ENCODE measurements at regions not wholly inside any gene's neighbourhood (a gene's known extent, or its start where the extent isn't known, plus 50 kb on each side); places are given as distances from the start of the nearest gene placed in this dataset.

DNA sequence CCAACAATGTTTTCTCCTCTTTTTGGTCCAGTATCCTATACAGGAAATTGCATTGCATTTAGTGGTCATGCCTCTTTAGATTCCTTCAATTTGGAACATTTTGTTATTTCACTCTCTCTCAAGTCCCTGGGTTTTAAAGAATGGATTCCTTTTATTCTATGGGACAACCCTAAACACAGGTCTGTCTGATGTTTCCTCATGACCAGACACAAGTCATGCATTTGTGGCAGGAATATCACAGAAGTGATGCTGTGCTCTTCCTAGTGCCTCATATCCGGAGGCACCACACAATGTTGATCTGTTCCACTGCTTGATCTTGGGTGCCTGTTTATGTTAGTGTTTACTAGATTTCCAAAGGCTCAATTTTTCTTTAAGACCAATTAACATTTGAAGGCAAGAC lies 69.7 kb upstream of the H2AZ1 start:
- no peak overlapping the region for H3K4me3 ChIP-seq (ENCODE audit: low read depth, low read length, poor library complexity, severe bottlenecking)
- no TSS peak for BruUV-seq (replicated peaks)
- no peak for TF ChIP-seq EZH2phosphoT487 (IDR thresholded peaks at IDR 0.05; ENCODE audit: borderline replicate concordance, low read depth, low read length)
- TF ChIP-seq, protein P1, sequence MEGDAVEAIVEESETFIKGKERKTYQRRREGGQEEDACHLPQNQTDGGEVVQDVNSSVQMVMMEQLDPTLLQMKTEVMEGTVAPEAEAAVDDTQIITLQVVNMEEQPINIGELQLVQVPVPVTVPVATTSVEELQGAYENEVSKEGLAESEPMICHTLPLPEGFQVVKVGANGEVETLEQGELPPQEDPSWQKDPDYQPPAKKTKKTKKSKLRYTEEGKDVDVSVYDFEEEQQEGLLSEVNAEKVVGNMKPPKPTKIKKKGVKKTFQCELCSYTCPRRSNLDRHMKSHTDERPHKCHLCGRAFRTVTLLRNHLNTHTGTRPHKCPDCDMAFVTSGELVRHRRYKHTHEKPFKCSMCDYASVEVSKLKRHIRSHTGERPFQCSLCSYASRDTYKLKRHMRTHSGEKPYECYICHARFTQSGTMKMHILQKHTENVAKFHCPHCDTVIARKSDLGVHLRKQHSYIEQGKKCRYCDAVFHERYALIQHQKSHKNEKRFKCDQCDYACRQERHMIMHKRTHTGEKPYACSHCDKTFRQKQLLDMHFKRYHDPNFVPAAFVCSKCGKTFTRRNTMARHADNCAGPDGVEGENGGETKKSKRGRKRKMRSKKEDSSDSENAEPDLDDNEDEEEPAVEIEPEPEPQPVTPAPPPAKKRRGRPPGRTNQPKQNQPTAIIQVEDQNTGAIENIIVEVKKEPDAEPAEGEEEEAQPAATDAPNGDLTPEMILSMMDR (conservative IDR thresholded peaks at IDR 0.05; ENCODE audit: low read length): no peak
- no peak overlapping the region for H3K4me2 ChIP-seq (ENCODE audit: low read length)
- H4K20me1 ChIP-seq (ENCODE audit: insufficient read depth, low read length): no peaks in the 10 kb centered on the region
- intact Hi-C loops (cut with micrococcal nuclease; ENCODE audit: unreplicated experiment): no loop called here
- H3K9me2 ChIP-seq (ENCODE audit: insufficient read depth, low read length): no peaks in the 10 kb centered on the region
- H3K4me1 ChIP-seq (ENCODE audit: insufficient read depth, low read length, poor library complexity, severe bottlenecking): no peaks in the 10 kb centered on the region
- ChIA-PET CTCF (ENCODE audit: unreplicated experiment) (no interaction called here), POLR2A (no interaction called here)
- H2AFZ ChIP-seq (ENCODE audit: low read length): no peak overlapping the region
- no peaks in the 10 kb centered on the region for H3K9me3 ChIP-seq (ENCODE audit: low read length)
- no peaks in the 10 kb centered on the region for H3K36me3 ChIP-seq (ENCODE audit: insufficient read depth, low read length)
- no peak for DNase-seq (ENCODE audit: low spot score)
- no peak overlapping the region for H3K27ac ChIP-seq (ENCODE audit: low read depth, low read length, poor library complexity, severe bottlenecking)
- no peaks in the 10 kb centered on the region for H3K79me2 ChIP-seq (ENCODE audit: insufficient read depth, low read depth, low read length)

DNA sequence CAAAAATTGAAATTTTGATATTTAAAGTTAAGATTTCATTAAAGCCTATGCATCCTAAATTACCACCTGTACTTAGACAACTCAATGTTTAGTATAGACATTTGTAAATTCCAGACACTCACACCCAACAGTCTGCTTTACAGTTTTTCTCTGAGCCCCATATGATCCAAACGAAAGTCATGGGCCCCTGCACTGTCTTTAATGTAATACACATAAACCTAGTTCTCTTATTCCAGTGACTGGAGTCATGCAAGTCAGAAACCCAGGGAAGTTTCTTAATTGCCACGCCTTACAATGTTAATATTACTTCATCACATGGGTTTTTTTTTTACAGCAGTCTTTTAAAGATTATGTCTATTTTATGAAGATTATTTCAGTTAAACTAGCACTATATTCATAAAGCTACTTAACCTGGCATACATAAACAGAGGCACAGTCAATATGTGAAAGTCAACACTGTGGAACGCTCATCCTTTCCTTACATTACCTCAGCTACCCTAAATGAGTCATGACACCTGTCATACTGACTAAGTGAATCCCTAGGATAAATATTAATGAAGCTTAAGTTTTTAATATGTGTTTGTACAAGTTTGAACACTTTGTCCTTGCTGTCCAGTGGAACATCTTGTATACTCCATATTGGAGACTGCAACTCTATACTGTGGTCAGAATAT lies 67.7 kb upstream of the H2AZ1 start:
- intact Hi-C loops (cut with micrococcal nuclease; ENCODE audit: unreplicated experiment): no loop called here
- DNase-seq (ENCODE audit: low spot score): no peak
- Histone ChIP-seq H2AFZ (ENCODE audit: low read length) (no peak overlapping the region), H3K4me2 (ENCODE audit: low read length) (no peak overlapping the region), H3K4me1 (ENCODE audit: insufficient read depth, low read length, poor library complexity, severe bottlenecking) (no peaks in the 10 kb centered on the region), H3K4me3 (ENCODE audit: low read depth, low read length, poor library complexity, severe bottlenecking) (no peak overlapping the region), H3K79me2 (ENCODE audit: insufficient read depth, low read depth, low read length) (no peaks in the 10 kb centered on the region), H3K9me2 (ENCODE audit: insufficient read depth, low read length) (no peaks in the 10 kb centered on the region), H3K9me3 (ENCODE audit: low read length) (no peaks in the 10 kb centered on the region), H4K20me1 (ENCODE audit: insufficient read depth, low read length) (no peaks in the 10 kb centered on the region), H3K27ac (ENCODE audit: low read depth, low read length, poor library complexity, severe bottlenecking) (no peak overlapping the region), H3K36me3 (ENCODE audit: insufficient read depth, low read length) (no peaks in the 10 kb centered on the region)
- POLR2A ChIA-PET: interaction anchor here (0.6 to 1.8 kb wide), 3 partner anchors 20 to 909 kb away, joined by 3 to 6 read pairs (median 4); no protein-coding TSS in a partner anchor
- BruUV-seq (replicated peaks): no TSS peak
- CTCF ChIA-PET (ENCODE audit: unreplicated experiment): no interaction called here
- TF ChIP-seq, protein P1 (conservative IDR thresholded peaks at IDR 0.05; ENCODE audit: low read length): no peak
- no peak for TF ChIP-seq EZH2phosphoT487 (IDR thresholded peaks at IDR 0.05; ENCODE audit: borderline replicate concordance, low read depth, low read length)

DNA sequence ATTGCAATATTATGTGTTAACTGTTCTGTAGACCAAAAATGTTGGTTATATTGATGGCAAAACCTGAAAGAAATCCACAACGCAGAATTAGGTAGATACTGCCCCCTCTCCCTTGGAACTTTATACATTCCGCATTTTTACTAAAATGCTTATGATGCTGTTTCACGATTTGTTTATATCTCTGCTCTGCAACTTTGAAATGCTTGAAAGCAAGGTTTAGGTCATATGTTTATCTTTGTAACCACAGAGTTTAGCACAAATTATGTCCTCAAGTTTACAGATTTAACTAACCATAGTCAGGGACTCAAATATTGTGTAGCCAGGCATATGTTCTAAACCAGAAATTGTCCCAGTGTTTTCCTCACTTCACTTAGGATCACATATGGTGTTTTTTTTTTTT lies 66.1 kb upstream of the H2AZ1 start:
- Histone ChIP-seq H3K4me2 (ENCODE audit: low read length) (no peak overlapping the region), H3K9me3 (ENCODE audit: low read length) (no peaks in the 10 kb centered on the region), H3K9me2 (ENCODE audit: insufficient read depth, low read length) (no peaks in the 10 kb centered on the region), H2AFZ (ENCODE audit: low read length) (no peak overlapping the region), H3K36me3 (ENCODE audit: insufficient read depth, low read length) (no peaks in the 10 kb centered on the region), H4K20me1 (ENCODE audit: insufficient read depth, low read length) (no peaks in the 10 kb centered on the region), H3K79me2 (ENCODE audit: insufficient read depth, low read depth, low read length) (no peaks in the 10 kb centered on the region), H3K4me1 (ENCODE audit: insufficient read depth, low read length, poor library complexity, severe bottlenecking) (no peaks in the 10 kb centered on the region), H3K4me3 (ENCODE audit: low read depth, low read length, poor library complexity, severe bottlenecking) (no peak overlapping the region), H3K27ac (ENCODE audit: low read depth, low read length, poor library complexity, severe bottlenecking) (no peak overlapping the region)
- POLR2A ChIA-PET: no interaction called here
- intact Hi-C loops (cut with micrococcal nuclease; ENCODE audit: unreplicated experiment): no loop called here
- CTCF ChIA-PET (ENCODE audit: unreplicated experiment): no interaction called here
- TF ChIP-seq EZH2phosphoT487 (IDR thresholded peaks at IDR 0.05; ENCODE audit: borderline replicate concordance, low read depth, low read length): no peak
- TF ChIP-seq, protein P1 (conservative IDR thresholded peaks at IDR 0.05; ENCODE audit: low read length): no peak
- BruUV-seq (replicated peaks): no TSS peak
- no peak for DNase-seq (ENCODE audit: low spot score)
